Neural progenitor cell (in vitro differentiated cells): ENCODE measurements at regions not wholly inside any gene's neighbourhood (a gene's known extent, or its start where the extent isn't known, plus 50 kb on each side); places are given as distances from the start of the nearest gene placed in this dataset.
A peak's percentile ranks its signal among the peaks of the same experiment; 100 is the strongest.

Experiments used
- DNase-seq: peaks from one replicate; pipeline ENCODE4 v3.0.0-alpha.2; 2016; ENCODE audit warnings: low spot score
- H2AFZ ChIP-seq: fragments of 200-600 bp; sonication (generic); replicated peaks from 2 replicates; pipeline ENCODE4 v1.6.1; 2016; ENCODE audit warnings: antibody characterized with exemption
- H3F3A ChIP-seq: fragments of 200-600 bp; sonication (generic); 2 replicates; pipeline ENCODE4 v1.6.1; 2016; ENCODE audit warnings: antibody characterized with exemption, low read depth
- H3K27ac ChIP-seq: fragments of 200-600 bp; sonication (generic); 2 replicates; pipeline ENCODE4 v1.5.1; 2016; ENCODE audit warnings: mild to moderate bottlenecking
- H3K27me3 ChIP-seq: fragments of 200-600 bp; sonication (generic); 2 replicates; pipeline ENCODE4 v1.6.1; 2016; ENCODE audit warnings: mild to moderate bottlenecking, moderate library complexity
- H3K36me3 ChIP-seq: fragments of 200-600 bp; sonication (generic); 2 replicates; pipeline ENCODE4 v1.5.1; 2016
- H3K4me1 ChIP-seq: fragments of 200-600 bp; sonication (generic); 2 replicates; pipeline ENCODE4 v1.6.1; 2016; ENCODE audit warnings: mixed run types
- H3K4me2 ChIP-seq: fragments of 200-600 bp; sonication (generic); 2 replicates; pipeline ENCODE4 v1.6.1; 2016
- H3K4me3 ChIP-seq: fragments of 200-600 bp; sonication (generic); 2 replicates; pipeline ENCODE4 v1.5.1; 2016
- H3K79me2 ChIP-seq: fragments of 200-600 bp; sonication (generic); 2 replicates; pipeline ENCODE4 v1.6.1; 2016; ENCODE audit warnings: low read depth
- H3K9ac ChIP-seq: fragments of 200-600 bp; sonication (generic); 2 replicates; pipeline ENCODE4 v1.6.1; 2016
- H3K9me3 ChIP-seq: fragments of 200-600 bp; sonication (generic); 2 replicates; pipeline ENCODE4 v1.5.1; 2016; ENCODE audit warnings: low read depth
- H4K20me1 ChIP-seq: fragments of 200-600 bp; sonication (generic); 2 replicates; pipeline ENCODE4 v1.6.1; 2016; ENCODE audit warnings: low read depth
- H3K27ac Mint-ChIP-seq: 3 replicates; pipeline ENCODE4 v1.8.0; 2021; ENCODE audit warnings: mixed read lengths
- H3K27me3 Mint-ChIP-seq: 2 replicates; pipeline ENCODE4 v1.8.0; 2022; ENCODE audit warnings: low read depth, mild to moderate bottlenecking, inconsistent platforms, moderate library complexity, mixed read lengths; ENCODE audit not compliant: insufficient read depth
- H3K36me3 Mint-ChIP-seq: 3 replicates; pipeline ENCODE4 v1.8.0; 2021; ENCODE audit warnings: mixed read lengths
- H3K4me1 Mint-ChIP-seq: 3 replicates; pipeline ENCODE4 v1.8.0; 2021; ENCODE audit warnings: mixed read lengths
- H3K4me3 Mint-ChIP-seq: 3 replicates; pipeline ENCODE4 v1.8.0; 2021; ENCODE audit warnings: mild to moderate bottlenecking, moderate library complexity, mixed read lengths
- H3K9me3 Mint-ChIP-seq: 3 replicates; pipeline ENCODE4 v1.8.0; 2020; ENCODE audit warnings: mixed read lengths
- EZH2 ChIP-seq: fragments of 200-600 bp; sonication (generic); IDR thresholded peaks from 2 replicates; pipeline ENCODE4 v1.6.1; 2017; ENCODE audit warnings: antibody characterized with exemption, mild to moderate bottlenecking, moderate library complexity
- EZH2phosphoT487 ChIP-seq: fragments of 200-600 bp; sonication (generic); IDR thresholded peaks from 2 replicates; pipeline ENCODE4 v1.6.1; 2017; ENCODE audit warnings: antibody characterized with exemption
- TF ChIP-seq, protein P1 (sequence below): fragments of 200-600 bp; sonication (generic); IDR thresholded peaks from 2 replicates; pipeline ENCODE4 v1.5.1; 2017; ENCODE audit warnings: antibody characterized with exemption, mild to moderate bottlenecking

DNA sequence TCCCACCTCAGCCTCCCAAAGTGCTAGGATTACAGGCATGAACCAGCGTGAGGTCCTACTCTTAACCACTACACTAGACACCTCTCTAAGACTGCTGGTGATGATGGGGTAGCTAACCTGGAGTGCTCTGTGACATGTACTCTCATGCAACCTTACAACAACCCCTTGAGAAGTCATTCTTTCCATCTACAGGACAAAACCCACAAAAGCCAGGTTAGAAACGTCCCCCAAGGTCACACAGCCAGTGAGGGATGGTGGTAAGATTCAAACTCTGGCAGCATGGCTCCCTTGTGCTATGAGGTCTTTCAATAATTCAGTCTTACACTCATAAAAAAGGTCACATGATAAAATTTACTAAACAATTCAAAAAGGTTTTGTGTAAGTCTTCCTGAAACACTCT is 94.8 kb upstream of the SERTAD2 start:
- Mint-ChIP-seq H3K27me3 (peaks cover 9% of the 10 kb centered on the region), H3K4me1 (peaks cover 21% of the 10 kb centered on the region), H3K36me3 (no peaks in the 10 kb centered on the region), H3K4me3 (peak overlapping the region; percentile 37), H3K9me3 (no peaks in the 10 kb centered on the region), H3K27ac (no peak overlapping the region)
- Histone ChIP-seq H3K4me1 (peaks cover 4% of the 10 kb centered on the region), H3K27me3 (peaks cover 31% of the 10 kb centered on the region), H3K9me3 (no peaks in the 10 kb centered on the region), H2AFZ (no peak overlapping the region), H3K4me3 (no peak overlapping the region), H3K79me2 (no peaks in the 10 kb centered on the region), H3K36me3 (no peaks in the 10 kb centered on the region), H3K27ac (no peak overlapping the region), H3K4me2 (no peak overlapping the region), H3F3A (peaks cover 32% of the 10 kb centered on the region), H3K9ac (no peak overlapping the region), H4K20me1 (no peaks in the 10 kb centered on the region)
- DNase-seq, result no peak
- TF ChIP-seq EZH2, result no peak
- TF ChIP-seq, protein P1, sequence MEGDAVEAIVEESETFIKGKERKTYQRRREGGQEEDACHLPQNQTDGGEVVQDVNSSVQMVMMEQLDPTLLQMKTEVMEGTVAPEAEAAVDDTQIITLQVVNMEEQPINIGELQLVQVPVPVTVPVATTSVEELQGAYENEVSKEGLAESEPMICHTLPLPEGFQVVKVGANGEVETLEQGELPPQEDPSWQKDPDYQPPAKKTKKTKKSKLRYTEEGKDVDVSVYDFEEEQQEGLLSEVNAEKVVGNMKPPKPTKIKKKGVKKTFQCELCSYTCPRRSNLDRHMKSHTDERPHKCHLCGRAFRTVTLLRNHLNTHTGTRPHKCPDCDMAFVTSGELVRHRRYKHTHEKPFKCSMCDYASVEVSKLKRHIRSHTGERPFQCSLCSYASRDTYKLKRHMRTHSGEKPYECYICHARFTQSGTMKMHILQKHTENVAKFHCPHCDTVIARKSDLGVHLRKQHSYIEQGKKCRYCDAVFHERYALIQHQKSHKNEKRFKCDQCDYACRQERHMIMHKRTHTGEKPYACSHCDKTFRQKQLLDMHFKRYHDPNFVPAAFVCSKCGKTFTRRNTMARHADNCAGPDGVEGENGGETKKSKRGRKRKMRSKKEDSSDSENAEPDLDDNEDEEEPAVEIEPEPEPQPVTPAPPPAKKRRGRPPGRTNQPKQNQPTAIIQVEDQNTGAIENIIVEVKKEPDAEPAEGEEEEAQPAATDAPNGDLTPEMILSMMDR, result no peak

DNA sequence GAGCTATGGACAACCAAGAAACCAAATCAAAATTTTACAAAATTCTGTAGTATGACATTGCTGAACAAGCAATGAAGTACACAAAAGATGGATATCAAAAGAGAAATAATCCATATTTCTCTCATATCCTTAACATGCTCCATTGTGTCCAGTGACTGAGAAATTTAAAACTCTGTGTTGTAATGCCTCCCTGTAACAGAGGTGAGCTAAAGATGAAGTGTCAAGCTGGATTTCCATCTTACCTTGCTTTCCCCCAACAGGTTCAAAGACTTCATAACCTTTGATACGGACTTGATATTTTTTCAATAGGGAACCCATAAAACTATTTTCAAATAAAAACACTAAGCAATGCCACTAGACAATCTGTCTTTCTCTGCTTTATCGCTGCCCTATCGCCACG is 95.7 kb upstream of the SERTAD2 start:
- TF ChIP-seq EZH2phosphoT487 (no peak), EZH2 (no peak)
- TF ChIP-seq, protein P1, result no peak
- Histone ChIP-seq H3K36me3 (no peaks in the 10 kb centered on the region), H3K9ac (no peak overlapping the region), H3K27me3 (peaks cover 31% of the 10 kb centered on the region), H4K20me1 (no peaks in the 10 kb centered on the region), H3K79me2 (no peaks in the 10 kb centered on the region), H3F3A (peaks cover 32% of the 10 kb centered on the region), H3K4me3 (peak overlapping the region; percentile 79), H3K9me3 (no peaks in the 10 kb centered on the region), H3K27ac (no peak overlapping the region), H3K4me1 (peaks cover 4% of the 10 kb centered on the region), H2AFZ (peak overlapping the region; percentile 81), H3K4me2 (peak overlapping the region; percentile 80)
- peaks cover 11% of the 10 kb centered on the region for H3K27me3 Mint-ChIP-seq
- no peaks in the 10 kb centered on the region for H3K9me3 Mint-ChIP-seq
- H3K4me3 Mint-ChIP-seq, result peak overlapping the region; percentile 95
- H3K27ac Mint-ChIP-seq, result no peak overlapping the region
- H3K4me1 Mint-ChIP-seq, result peaks cover 21% of the 10 kb centered on the region
- no peak for DNase-seq
- no peaks in the 10 kb centered on the region for H3K36me3 Mint-ChIP-seq

DNA sequence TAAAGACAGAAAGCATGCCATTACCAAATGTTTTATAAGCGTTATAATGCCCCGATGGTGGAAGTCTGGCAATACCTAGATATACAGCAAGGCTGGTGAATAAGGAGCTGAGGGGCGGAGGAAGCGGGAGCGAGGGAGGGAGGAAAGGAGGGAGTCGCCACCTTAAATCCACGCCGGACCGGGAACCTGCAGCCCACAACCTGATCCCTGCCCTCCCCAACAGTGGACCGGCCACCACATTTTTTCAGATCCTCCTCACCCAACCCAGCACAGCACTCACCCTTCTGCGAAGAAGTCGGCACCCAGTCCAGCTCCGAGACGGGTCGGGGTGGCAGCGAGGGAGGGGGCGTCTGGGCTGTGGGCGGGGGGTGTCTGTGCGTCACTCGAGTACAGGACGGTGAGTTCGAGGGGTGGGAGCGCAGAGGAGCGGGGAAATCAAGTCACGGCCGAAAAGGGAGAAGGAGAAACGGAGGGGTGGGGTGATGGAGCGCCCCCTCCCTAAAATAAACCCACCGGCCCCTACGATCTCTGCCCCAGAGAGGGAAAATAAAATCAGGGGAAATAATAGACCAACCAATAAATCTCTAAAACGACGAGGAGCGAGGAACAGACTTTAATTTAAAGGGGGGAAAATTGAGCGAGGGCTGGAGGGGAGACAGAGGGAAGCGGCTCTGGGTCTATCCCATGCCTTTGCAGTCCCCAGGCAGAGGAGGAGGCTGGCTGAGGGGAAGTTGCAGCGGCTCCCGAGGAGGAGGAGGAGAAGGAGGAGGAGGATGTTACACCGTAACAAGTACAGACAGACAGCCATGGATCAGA is 96.5 kb upstream of the SERTAD2 start:
- no peak for TF ChIP-seq EZH2phosphoT487
- TF ChIP-seq EZH2, result no peak
- TF ChIP-seq, protein P1, result peak; percentile 13

More for the DNA sequence above, 96.5 kb upstream of the SERTAD2 start:
- Histone ChIP-seq H3K79me2 (no peaks in the 10 kb centered on the region), H3K27me3 (peaks cover 31% of the 10 kb centered on the region), H3K36me3 (no peaks in the 10 kb centered on the region), H3K9me3 (no peaks in the 10 kb centered on the region), H4K20me1 (no peaks in the 10 kb centered on the region), H3K4me1 (peaks cover 4% of the 10 kb centered on the region), H3K4me3 (peak overlapping the region; percentile 79), H3K9ac (peak overlapping the region; percentile 64), H3K27ac (peak overlapping the region; percentile 86), H2AFZ (peak overlapping the region; percentile 81), H3F3A (peaks cover 32% of the 10 kb centered on the region), H3K4me2 (peak overlapping the region; percentile 80)
- Mint-ChIP-seq H3K4me3 (peak overlapping the region; percentile 95), H3K27me3 (peaks cover 13% of the 10 kb centered on the region), H3K27ac (peak overlapping the region; percentile 84), H3K36me3 (no peaks in the 10 kb centered on the region), H3K4me1 (peaks cover 21% of the 10 kb centered on the region), H3K9me3 (no peaks in the 10 kb centered on the region)
- DNase-seq, result peak; percentile 52
